ENCODE measurements at regions not wholly inside any gene's neighbourhood (a gene's known extent, or its start where the extent isn't known, plus 50 kb on each side); places are given as distances from the start of the nearest gene placed in this dataset.

DNA sequence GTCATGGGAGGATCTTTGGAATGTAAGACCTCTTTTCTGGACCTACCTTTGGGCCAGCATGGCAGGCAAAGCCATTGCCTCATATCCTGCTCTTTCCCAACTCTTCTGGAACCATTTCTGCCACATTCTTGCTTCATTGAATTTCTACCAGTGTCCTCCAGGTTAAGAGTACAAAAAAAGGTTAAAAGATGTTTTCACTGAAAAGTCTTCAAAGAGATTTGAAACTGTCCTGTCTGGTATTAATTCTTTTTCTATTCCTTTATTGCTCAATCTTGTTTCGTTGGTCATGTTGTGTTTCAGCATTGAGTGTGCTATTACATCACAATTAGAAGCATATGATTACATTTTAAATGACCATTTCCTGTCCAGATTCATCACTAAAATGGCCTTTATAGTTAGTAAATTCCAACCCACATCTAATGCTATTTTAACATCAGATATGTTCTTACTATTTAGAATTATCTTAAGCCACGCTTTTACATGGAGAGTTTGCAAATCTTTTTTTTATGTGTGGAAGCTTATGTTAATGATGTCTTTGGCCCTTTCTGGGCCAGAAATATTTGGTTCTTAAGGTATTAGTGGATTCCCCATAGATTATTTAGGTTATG lies 450.9 kb downstream of the GJA1 start:
- no peak for TF ChIP-seq CTCF (IDR thresholded peaks at IDR 0.05; ENCODE audit: low read depth, low read length, poor library complexity, severe bottlenecking)
- no peak for TF ChIP-seq EZH2phosphoT487 (IDR thresholded peaks at IDR 0.05; ENCODE audit: borderline replicate concordance, low read length)

Data from DOHH2 (cell line).